ENCODE measurements at regions not wholly inside any gene's neighbourhood (a gene's known extent, or its start where the extent isn't known, plus 50 kb on each side); places are given as distances from the start of the nearest gene placed in this dataset.

GRCh38 chr11:69354545-69354897 lies 60.6 kb downstream of the MYEOV start:
- TF ChIP-seq POLR2A (IDR thresholded peaks at IDR 0.05; ENCODE audit: low read length) (no peak), GATA1 (IDR thresholded peaks at IDR 0.05; ENCODE audit: low read depth, low read length) (no peak)
